NCI-H510A (cell line): ENCODE measurements at regions not wholly inside any gene's neighbourhood (a gene's known extent, or its start where the extent isn't known, plus 50 kb on each side); places are given as distances from the start of the nearest gene placed in this dataset.
"Not testable (repeated sequence)": the region's sequence is repeated elsewhere in the genome, so short reads cannot be mapped to it uniquely, and the experiment has no call there.

Source experiments
- DNase-seq: peaks from one replicate; lab custom pipeline; 2025; lab: John Stamatoyannopoulos, UW

- DNase-seq = no peak
Observed at GRCh38 chr2:130289780-130290179, 52.9 kb upstream of the IMP4 start.

- DNase-seq = peak; percentile 7
Observed at GRCh38 chr2:130288467-130289403, 54.0 kb upstream of the IMP4 start.

GRCh38 chr2:130287656-130288026, 55.1 kb upstream of the IMP4 start:
- no peak for DNase-seq

- DNase-seq = no peak
Observed at GRCh38 chr2:130286983-130287655, 55.6 kb upstream of the IMP4 start.

- not testable (repeated sequence) for DNase-seq
Observed at GRCh38 chr2:130283341-130283869, 59.3 kb upstream of the IMP4 start.

- not testable (repeated sequence) for DNase-seq
Observed at GRCh38 chr2:130279551-130279950, 63.1 kb upstream of the IMP4 start.

- not testable (repeated sequence) for DNase-seq
Observed at GRCh38 chr2:130268333-130268732, 70.1 kb upstream of the TUBA3E start.

- not testable (repeated sequence) for DNase-seq
Observed at GRCh38 chr2:130267572-130267971, 69.3 kb upstream of the TUBA3E start.

GRCh38 chr2:130266836-130267235, 68.6 kb upstream of the TUBA3E start:
- not testable (repeated sequence) for DNase-seq

- not testable (repeated sequence) for DNase-seq
Observed at GRCh38 chr2:130265570-130266247, 67.5 kb upstream of the TUBA3E start.

- not testable (repeated sequence) for DNase-seq
Observed at GRCh38 chr2:130264901-130265320, 66.7 kb upstream of the TUBA3E start.

GRCh38 chr2:130264501-130264900, 66.3 kb upstream of the TUBA3E start:
- no peak for DNase-seq

- no peak for DNase-seq
Observed at GRCh38 chr2:130264046-130264445, 65.8 kb upstream of the TUBA3E start.

GRCh38 chr2:130263606-130264005, 65.4 kb upstream of the TUBA3E start:
- no peak for DNase-seq

- DNase-seq = no peak
Observed at GRCh38 chr2:130261970-130262760, 63.9 kb upstream of the TUBA3E start.

- DNase-seq = no peak
Observed at GRCh38 chr2:130261099-130261498, 62.9 kb upstream of the TUBA3E start.

GRCh38 chr2:130259594-130259993, 61.4 kb upstream of the TUBA3E start:
- no peak for DNase-seq

- DNase-seq = no peak
Observed at GRCh38 chr2:130258356-130258755, 60.1 kb upstream of the TUBA3E start.

- DNase-seq = no peak
Observed at GRCh38 chr2:130252880-130253645, 54.8 kb upstream of the TUBA3E start.

- no peak for DNase-seq
Observed at GRCh38 chr2:130251873-130252620, 53.8 kb upstream of the TUBA3E start.
